Ovary (tissue), 7 donors: ENCODE measurements at regions not wholly inside any gene's neighbourhood (a gene's known extent, or its start where the extent isn't known, plus 50 kb on each side); places are given as distances from the start of the nearest gene placed in this dataset.

Experiments used
- DNase-seq, 5 donors: peaks; one replicate each; pipeline ENCODE4 v3.0.0-alpha.2; 2019 to 2020
- H3K27ac ChIP-seq, 2 donors: fragments of 200-600 bp; one replicate each; pipeline versions ENCODE4 v1.5.1 to v1.8.0; 2019 to 2022
- H3K27me3 ChIP-seq: fragments of 200-600 bp; one replicate; pipeline ENCODE4 v1.8.0; 2022
- H3K36me3 ChIP-seq: fragments of 200-600 bp; sonication (generic); one replicate; pipeline ENCODE4 v1.5.1; 2019
- H3K4me1 ChIP-seq: one replicate; pipeline ENCODE4 v1.8.1; 2013; ENCODE audit warnings: mild to moderate bottlenecking, moderate library complexity; ENCODE audit not compliant: insufficient read depth
- H3K4me3 ChIP-seq: fragments of 200-600 bp; sonication (generic); one replicate; pipeline ENCODE4 v1.5.1; 2017
- H3K9me3 ChIP-seq, 2 donors: fragments of 200-600 bp in 1 of 2; sonication (generic) in 1 of 2; one replicate each; pipeline versions ENCODE4 v1.5.1 to v1.8.1; 2013 to 2019; ENCODE audit warnings: mild to moderate bottlenecking in 1 of 2, moderate library complexity in 1 of 2
- CTCF ChIP-seq, 3 donors: fragments of 450-650 bp in 2 of 3; fragments of 200-600 bp in 1 of 3; IDR thresholded peaks; one replicate each; pipeline versions ENCODE4 v1.5.1 to v1.8.0; 2016 to 2022; ENCODE audit warnings: antibody characterized with exemption in 3 of 3, mild to moderate bottlenecking in 1 of 3
- EP300 ChIP-seq: sonication (generic); formaldehyde crosslinking; IDR thresholded peaks from one replicate; pipeline ENCODE4 v1.6.1; 2017; ENCODE audit warnings: antibody characterized with exemption
- POLR2A ChIP-seq: fragments of 450-650 bp; IDR thresholded peaks from one replicate; pipeline ENCODE4 v1.6.1; 2017; ENCODE audit warnings: antibody characterized with exemption, mild to moderate bottlenecking, moderate library complexity
- WGBS, 3 donors: extraction: QIAGEN DNeasy Blood & Tissue Kit in 1 of 3; methylation state at CpG; one replicate each; pipeline versions ENCODE4 v1.1.5 to v1.1.7; 2013 to 2017; 5-methylcytosine and 5-hydroxymethylcytosine counted together
- intact Hi-C, 4 donors: fragments of 100-400 bp; cut with DNase I; formaldehyde crosslinking; loops; one replicate each; pipeline versions ENCODE4 v1.11.0 to v1.15.1; 2022 to 2023
- donor health status: DM: no; HTN: no; CAD: no; lungs with moderate emphysema.
- donor health status: DM: no; HTN: no; CAD: no.
- donor health status: Bipolar disorder and iron deficiency.
- donor health status: DM: no; HTN: no; CAD: no.
- donor health status: DM: yes; HTN: yes; CAD: no.

GRCh38 chr18:65082907-65083306, 667.9 kb upstream of the CDH7 start:
- Histone ChIP-seq H3K4me1 (no peaks in the 10 kb centered on the region), H3K27ac (no peak overlapping the region), H3K36me3 (no peaks in the 10 kb centered on the region), H3K27me3 (no peaks in the 10 kb centered on the region), H3K9me3 (no peaks in the 10 kb centered on the region), H3K4me3 (no peak overlapping the region)
- DNase-seq, result no peak
- 28 to 48% (median 28%) methylated on average over 5 of the region's 5 CpGs for WGBS, 3 donors
- TF ChIP-seq POLR2A (no peak), CTCF (IDR thresholded peaks at IDR 0.05) (no peak), EP300 (no peak)
- intact Hi-C loops, result no loop called here

- H3K36me3 ChIP-seq, result no peaks in the 10 kb centered on the region
- no peak overlapping the region for H3K27ac ChIP-seq
- TF ChIP-seq EP300 (no peak), POLR2A (no peak), CTCF (IDR thresholded peaks at IDR 0.05) (no peak)
- no peak for DNase-seq
- 40 to 53% (median 42%) methylated on average over 3 of the region's 3 CpGs for WGBS, 3 donors
- no peak overlapping the region for H3K4me3 ChIP-seq
- H3K9me3 ChIP-seq, result no peaks in the 10 kb centered on the region
- intact Hi-C loops, result no loop called here
- no peaks in the 10 kb centered on the region for H3K27me3 ChIP-seq
- H3K4me1 ChIP-seq, result no peaks in the 10 kb centered on the region
These were observed 669.0 kb upstream of the CDH7 start for GRCh38 chr18:65081786-65082185.

GRCh38 chr18:65073060-65073550, 677.7 kb upstream of the CDH7 start:
- no peaks in the 10 kb centered on the region for H3K27me3 ChIP-seq
- no peaks in the 10 kb centered on the region for H3K9me3 ChIP-seq
- intact Hi-C loops, result no loop called here
- no peak overlapping the region for H3K4me3 ChIP-seq
- no peak for DNase-seq
- WGBS, 3 donors, result 87 to 93% (median 89%) methylated on average over 3 of the region's 3 CpGs
- H3K4me1 ChIP-seq, result no peaks in the 10 kb centered on the region
- H3K27ac ChIP-seq, result no peak overlapping the region
- no peaks in the 10 kb centered on the region for H3K36me3 ChIP-seq
- TF ChIP-seq POLR2A, result no peak
- no peak for TF ChIP-seq CTCF (IDR thresholded peaks at IDR 0.05)
- no peak for TF ChIP-seq EP300

GRCh38 chr18:65057439-65058083, 693.3 kb upstream of the CDH7 start:
- Histone ChIP-seq H3K27me3 (no peaks in the 10 kb centered on the region), H3K4me3 (no peak overlapping the region), H3K4me1 (no peaks in the 10 kb centered on the region), H3K9me3 (no peaks in the 10 kb centered on the region), H3K27ac (no peak overlapping the region), H3K36me3 (no peaks in the 10 kb centered on the region)
- WGBS, 3 donors, result 81 to 88% (median 82%) methylated on average over 9 of the region's 9 CpGs
- intact Hi-C loops, result no loop called here
- DNase-seq, result no peak
- no peak for TF ChIP-seq POLR2A
- TF ChIP-seq EP300, result no peak
- no peak for TF ChIP-seq CTCF (IDR thresholded peaks at IDR 0.05)
